ENCODE measurements at regions not wholly inside any gene's neighbourhood (a gene's known extent, or its start where the extent isn't known, plus 50 kb on each side); places are given as distances from the start of the nearest gene placed in this dataset.

- Histone ChIP-seq H3K4me3 (ENCODE audit: low read length) (no peak overlapping the region), H3K9me3 (ENCODE audit: control insufficient read depth, low read length) (peaks cover 8% of the 10 kb centered on the region), H3K9ac (ENCODE audit: low read length) (no peak overlapping the region), H3K27me3 (replicated peaks; ENCODE audit: control insufficient read depth, insufficient read depth, low read length) (peaks cover 4% of the 10 kb centered on the region), H3K36me3 (ENCODE audit: control insufficient read depth, insufficient read depth, low read length, severe bottlenecking) (no peaks in the 10 kb centered on the region), H3K4me1 (ENCODE audit: control insufficient read depth, insufficient read depth, low read length) (peaks cover 14% of the 10 kb centered on the region)
- DNase-seq (ENCODE audit: low read depth): no peak
These were observed 81.5 kb upstream of the ZFHX3 start for GRCh38 chr16:73129455-73129854.

- H3K4me1 ChIP-seq (ENCODE audit: control insufficient read depth, insufficient read depth, low read length): peaks cover 14% of the 10 kb centered on the region
- H3K27me3 ChIP-seq (replicated peaks; ENCODE audit: control insufficient read depth, insufficient read depth, low read length): peaks cover 4% of the 10 kb centered on the region
- H3K36me3 ChIP-seq (ENCODE audit: control insufficient read depth, insufficient read depth, low read length, severe bottlenecking): no peaks in the 10 kb centered on the region
- peaks cover 8% of the 10 kb centered on the region for H3K9me3 ChIP-seq (ENCODE audit: control insufficient read depth, low read length)
- H3K4me3 ChIP-seq (ENCODE audit: low read length): peak overlapping the region; percentile 57
- peak overlapping the region; percentile 19 for H3K9ac ChIP-seq (ENCODE audit: low read length)
- peak; percentile 90 for DNase-seq (ENCODE audit: low read depth)
These were observed 78.6 kb upstream of the ZFHX3 start for GRCh38 chr16:73126525-73126853.

- peaks cover 8% of the 10 kb centered on the region for H3K9me3 ChIP-seq (ENCODE audit: control insufficient read depth, low read length)
- H3K4me3 ChIP-seq (ENCODE audit: low read length): peak overlapping the region; percentile 57
- peaks cover 14% of the 10 kb centered on the region for H3K4me1 ChIP-seq (ENCODE audit: control insufficient read depth, insufficient read depth, low read length)
- no peaks in the 10 kb centered on the region for H3K27me3 ChIP-seq (replicated peaks; ENCODE audit: control insufficient read depth, insufficient read depth, low read length)
- H3K9ac ChIP-seq (ENCODE audit: low read length): peak overlapping the region; percentile 19
- peak; percentile 76 for DNase-seq (ENCODE audit: low read depth)
- no peaks in the 10 kb centered on the region for H3K36me3 ChIP-seq (ENCODE audit: control insufficient read depth, insufficient read depth, low read length, severe bottlenecking)
These were observed 78.1 kb upstream of the ZFHX3 start for GRCh38 chr16:73125850-73126524.

- Histone ChIP-seq H3K9me3 (ENCODE audit: control insufficient read depth, low read length) (peaks cover 8% of the 10 kb centered on the region), H3K4me3 (ENCODE audit: low read length) (no peak overlapping the region), H3K27me3 (replicated peaks; ENCODE audit: control insufficient read depth, insufficient read depth, low read length) (no peaks in the 10 kb centered on the region), H3K4me1 (ENCODE audit: control insufficient read depth, insufficient read depth, low read length) (peaks cover 14% of the 10 kb centered on the region), H3K9ac (ENCODE audit: low read length) (no peak overlapping the region), H3K36me3 (ENCODE audit: control insufficient read depth, insufficient read depth, low read length, severe bottlenecking) (no peaks in the 10 kb centered on the region)
- no peak for DNase-seq (ENCODE audit: low read depth)
These were observed 76.9 kb upstream of the ZFHX3 start for GRCh38 chr16:73124665-73125375.

- no peak overlapping the region for H3K4me3 ChIP-seq (ENCODE audit: low read length)
- H3K36me3 ChIP-seq (ENCODE audit: control insufficient read depth, insufficient read depth, low read length, severe bottlenecking): no peaks in the 10 kb centered on the region
- no peak for DNase-seq (ENCODE audit: low read depth)
- peaks cover 8% of the 10 kb centered on the region for H3K9me3 ChIP-seq (ENCODE audit: control insufficient read depth, low read length)
- H3K4me1 ChIP-seq (ENCODE audit: control insufficient read depth, insufficient read depth, low read length): peaks cover 14% of the 10 kb centered on the region
- H3K27me3 ChIP-seq (replicated peaks; ENCODE audit: control insufficient read depth, insufficient read depth, low read length): no peaks in the 10 kb centered on the region
- H3K9ac ChIP-seq (ENCODE audit: low read length): no peak overlapping the region
These were observed 76.2 kb upstream of the ZFHX3 start for GRCh38 chr16:73124097-73124652.

- H3K4me1 ChIP-seq (ENCODE audit: control insufficient read depth, insufficient read depth, low read length): peaks cover 14% of the 10 kb centered on the region
- no peak for DNase-seq (ENCODE audit: low read depth)
- H3K9me3 ChIP-seq (ENCODE audit: control insufficient read depth, low read length): peaks cover 5% of the 10 kb centered on the region
- H3K27me3 ChIP-seq (replicated peaks; ENCODE audit: control insufficient read depth, insufficient read depth, low read length): no peaks in the 10 kb centered on the region
- H3K36me3 ChIP-seq (ENCODE audit: control insufficient read depth, insufficient read depth, low read length, severe bottlenecking): no peaks in the 10 kb centered on the region
- peak overlapping the region; percentile 39 for H3K9ac ChIP-seq (ENCODE audit: low read length)
- H3K4me3 ChIP-seq (ENCODE audit: low read length): no peak overlapping the region
These were observed 74.9 kb upstream of the ZFHX3 start for GRCh38 chr16:73122604-73123391.

- Histone ChIP-seq H3K4me3 (ENCODE audit: low read length) (no peak overlapping the region), H3K9ac (ENCODE audit: low read length) (no peak overlapping the region), H3K9me3 (ENCODE audit: control insufficient read depth, low read length) (peaks cover 7% of the 10 kb centered on the region)
These were observed 68.6 kb upstream of the ZFHX3 start for GRCh38 chr16:73116576-73116975.

GRCh38 chr16:73113336-73113735, 65.4 kb upstream of the ZFHX3 start:
- DNase-seq (ENCODE audit: low read depth): no peak
- peaks cover 7% of the 10 kb centered on the region for H3K9me3 ChIP-seq (ENCODE audit: control insufficient read depth, low read length)
- H3K4me1 ChIP-seq (ENCODE audit: control insufficient read depth, insufficient read depth, low read length): peaks cover 7% of the 10 kb centered on the region
- H3K9ac ChIP-seq (ENCODE audit: low read length): no peak overlapping the region
- peaks cover 3% of the 10 kb centered on the region for H3K27me3 ChIP-seq (replicated peaks; ENCODE audit: control insufficient read depth, insufficient read depth, low read length)
- no peaks in the 10 kb centered on the region for H3K36me3 ChIP-seq (ENCODE audit: control insufficient read depth, insufficient read depth, low read length, severe bottlenecking)
- H3K4me3 ChIP-seq (ENCODE audit: low read length): no peak overlapping the region

More at GRCh38 chr16:73116576-73116975, 68.6 kb upstream of the ZFHX3 start:
- H3K4me1 ChIP-seq (ENCODE audit: control insufficient read depth, insufficient read depth, low read length): peaks cover 7% of the 10 kb centered on the region
- peaks cover 3% of the 10 kb centered on the region for H3K27me3 ChIP-seq (replicated peaks; ENCODE audit: control insufficient read depth, insufficient read depth, low read length)
- H3K36me3 ChIP-seq (ENCODE audit: control insufficient read depth, insufficient read depth, low read length, severe bottlenecking): no peaks in the 10 kb centered on the region
- no peak for DNase-seq (ENCODE audit: low read depth)

- Histone ChIP-seq H3K9me3 (ENCODE audit: control insufficient read depth, low read length) (no peaks in the 10 kb centered on the region), H3K9ac (ENCODE audit: low read length) (no peak overlapping the region)
These were observed 60.5 kb upstream of the ZFHX3 start for GRCh38 chr16:73108195-73108963.

GRCh38 chr16:73107371-73107770, 59.4 kb upstream of the ZFHX3 start:
- no peaks in the 10 kb centered on the region for H3K36me3 ChIP-seq (ENCODE audit: control insufficient read depth, insufficient read depth, low read length, severe bottlenecking)
- H3K4me1 ChIP-seq (ENCODE audit: control insufficient read depth, insufficient read depth, low read length): peaks cover 3% of the 10 kb centered on the region
- no peak overlapping the region for H3K9ac ChIP-seq (ENCODE audit: low read length)
- no peak for DNase-seq (ENCODE audit: low read depth)
- H3K4me3 ChIP-seq (ENCODE audit: low read length): no peak overlapping the region
- H3K27me3 ChIP-seq (replicated peaks; ENCODE audit: control insufficient read depth, insufficient read depth, low read length): peaks cover 3% of the 10 kb centered on the region
- no peaks in the 10 kb centered on the region for H3K9me3 ChIP-seq (ENCODE audit: control insufficient read depth, low read length)

More at GRCh38 chr16:73108195-73108963, 60.5 kb upstream of the ZFHX3 start:
- peaks cover 3% of the 10 kb centered on the region for H3K27me3 ChIP-seq (replicated peaks; ENCODE audit: control insufficient read depth, insufficient read depth, low read length)
- DNase-seq (ENCODE audit: low read depth): no peak
- no peaks in the 10 kb centered on the region for H3K36me3 ChIP-seq (ENCODE audit: control insufficient read depth, insufficient read depth, low read length, severe bottlenecking)
- H3K4me3 ChIP-seq (ENCODE audit: low read length): no peak overlapping the region
- peaks cover 9% of the 10 kb centered on the region for H3K4me1 ChIP-seq (ENCODE audit: control insufficient read depth, insufficient read depth, low read length)

Data from adipocyte (in vitro differentiated cells).